Stimulated activated CD4-positive, alpha-beta T cell treated with anti-CD3 and anti-CD28 coated beads, Interleukin-15, amount 100 ng/mL, for 48 hours (primary cell): ENCODE measurements at regions not wholly inside any gene's neighbourhood (a gene's known extent, or its start where the extent isn't known, plus 50 kb on each side); places are given as distances from the start of the nearest gene placed in this dataset.

Experiments used
- DNase-seq, 2 donors: peaks; one replicate each; pipeline ENCODE4 v3.0.0-alpha.2; 2020; ENCODE audit warnings: low read depth in 2 of 2

DNA sequence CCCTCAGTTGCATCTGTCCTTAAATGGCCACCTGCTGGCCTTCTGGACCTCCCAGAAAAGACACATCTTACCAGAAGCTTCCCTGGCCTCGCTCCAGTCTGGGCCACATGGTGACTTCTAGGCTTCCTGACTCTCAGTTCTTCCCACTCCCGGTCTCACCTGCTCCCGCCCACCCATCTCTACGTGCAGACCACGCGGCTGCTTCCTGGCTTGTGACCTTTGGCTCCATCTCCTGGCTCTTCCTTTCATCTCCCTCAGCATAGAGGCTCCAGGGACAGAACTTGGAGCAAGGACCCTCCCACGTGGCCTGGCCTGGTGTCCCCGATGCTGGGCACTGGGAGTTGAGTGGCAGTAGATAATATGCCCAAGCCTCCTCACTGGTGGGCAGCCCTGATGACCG, 124.9 kb upstream of the IRF2BP2 start:
- no peak for DNase-seq

DNA sequence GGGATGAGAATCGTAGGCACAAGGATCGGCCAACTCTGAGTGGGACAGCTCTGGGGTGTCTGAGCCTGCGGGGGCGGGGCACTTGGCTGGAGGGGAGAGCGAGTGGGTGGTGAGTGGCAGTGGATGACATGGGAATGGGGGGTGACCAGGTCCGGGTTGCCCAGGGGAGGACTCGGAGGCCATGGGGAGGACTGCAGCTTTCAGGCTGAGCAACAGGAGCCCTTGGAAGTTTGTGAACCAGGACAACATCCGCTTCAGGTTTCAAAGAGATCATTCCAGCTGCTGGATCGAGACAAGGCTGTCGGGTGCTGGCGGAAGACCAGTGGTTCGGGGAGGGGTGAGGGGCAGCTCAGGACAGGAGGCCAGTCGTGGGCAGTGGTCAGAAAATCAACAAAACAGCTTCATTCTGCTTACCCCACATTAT, 124.4 kb upstream of the IRF2BP2 start:
- no peak for DNase-seq

DNA sequence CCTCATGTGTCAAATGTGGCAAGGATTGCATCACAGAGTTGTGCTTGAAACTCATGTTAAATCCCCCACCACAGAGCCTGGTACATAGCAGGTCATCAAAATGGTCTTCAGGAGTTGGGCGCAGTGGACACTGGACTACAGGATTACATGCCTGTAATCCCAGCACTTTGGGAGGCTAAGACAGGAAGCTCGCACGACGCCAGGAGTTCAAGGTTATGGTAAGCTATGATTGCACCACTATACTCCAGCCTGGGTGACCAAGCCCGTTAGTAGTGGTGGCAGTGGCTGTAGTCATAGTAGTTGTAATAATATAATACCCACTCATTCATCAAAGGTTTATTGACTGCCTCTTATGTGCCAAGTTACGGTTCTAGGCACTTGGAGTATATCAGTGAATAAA, 123.4 kb upstream of the IRF2BP2 start:
- no peak for DNase-seq

DNA sequence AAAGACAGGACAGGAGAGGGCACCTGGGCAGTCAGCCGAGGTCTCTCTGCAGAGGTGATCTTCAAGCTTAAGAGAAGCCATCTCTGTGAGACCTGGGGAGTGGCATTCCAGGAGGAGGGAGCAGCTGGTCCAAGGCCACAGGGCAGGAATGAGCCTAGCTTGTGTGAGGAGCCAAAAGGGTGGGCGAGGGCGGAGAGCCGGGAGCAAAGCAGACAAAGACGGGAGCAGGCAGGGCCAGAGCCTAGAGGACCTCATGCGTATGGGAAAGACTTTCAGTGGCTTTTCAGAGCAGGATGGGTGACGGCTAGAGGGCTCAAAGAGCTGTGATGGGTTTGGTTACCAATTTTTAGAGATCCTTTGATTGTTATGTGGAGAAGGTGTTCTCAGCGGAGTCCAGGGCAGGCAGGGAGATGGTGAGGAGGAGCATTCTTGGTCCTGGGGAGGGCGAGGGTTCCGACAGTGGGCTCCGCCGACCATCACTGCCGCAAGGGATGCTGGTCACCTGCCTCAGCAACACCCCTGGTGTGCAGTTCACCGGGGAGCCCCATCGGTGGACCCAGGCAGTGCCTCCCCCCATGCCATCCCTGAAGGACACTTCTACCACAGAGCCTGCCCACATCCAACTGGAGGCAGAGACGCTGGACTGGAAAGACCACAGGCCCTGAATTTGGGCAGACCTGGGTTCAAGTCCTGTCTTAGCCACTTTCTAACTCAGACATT, 122.9 kb upstream of the IRF2BP2 start:
- no peak for DNase-seq

DNA sequence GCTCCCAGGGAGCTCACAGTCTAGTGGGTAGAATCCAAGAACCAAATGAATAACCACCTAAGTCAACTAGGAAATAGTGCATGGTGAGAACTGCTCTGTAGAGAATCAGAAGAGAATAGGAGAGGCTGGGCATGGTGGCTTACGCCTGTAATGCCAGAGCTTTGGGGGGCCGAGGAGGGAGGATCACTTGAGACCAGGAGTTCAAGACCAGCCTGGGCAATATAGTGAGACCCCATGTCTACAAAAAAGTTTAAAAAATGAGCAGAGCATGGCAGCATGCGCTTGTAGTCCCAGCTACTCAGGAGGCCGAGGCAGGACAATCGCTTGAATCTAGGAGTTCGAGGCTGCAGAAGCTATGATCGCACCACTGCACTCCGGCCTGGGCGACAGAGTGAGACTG, 122.3 kb upstream of the IRF2BP2 start:
- DNase-seq: no peak

DNA sequence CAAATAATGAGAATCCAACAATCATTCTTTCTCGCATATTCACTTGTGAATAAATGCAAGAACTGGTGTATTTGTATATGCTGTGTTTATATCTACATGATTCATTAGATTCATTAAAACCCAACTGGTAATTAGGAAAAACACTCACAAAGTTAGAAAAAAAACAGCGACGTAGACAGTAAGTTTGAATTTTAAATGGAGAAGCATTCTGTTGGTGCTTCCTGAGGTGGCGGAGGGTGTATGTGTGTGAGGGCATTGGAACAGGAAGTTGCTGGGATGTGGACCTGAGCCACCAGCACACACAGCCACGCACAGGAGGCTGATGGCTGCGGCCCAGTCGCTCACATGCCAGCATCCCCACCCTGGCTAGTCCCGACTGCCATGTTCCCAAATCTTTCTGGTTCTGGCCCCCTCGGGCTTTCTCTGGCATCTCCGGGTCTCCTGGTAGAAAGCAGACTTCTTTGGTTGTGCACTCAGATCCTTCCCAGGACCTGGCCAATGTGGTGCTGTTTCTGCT, 121.6 kb upstream of the IRF2BP2 start:
- DNase-seq: no peak

DNA sequence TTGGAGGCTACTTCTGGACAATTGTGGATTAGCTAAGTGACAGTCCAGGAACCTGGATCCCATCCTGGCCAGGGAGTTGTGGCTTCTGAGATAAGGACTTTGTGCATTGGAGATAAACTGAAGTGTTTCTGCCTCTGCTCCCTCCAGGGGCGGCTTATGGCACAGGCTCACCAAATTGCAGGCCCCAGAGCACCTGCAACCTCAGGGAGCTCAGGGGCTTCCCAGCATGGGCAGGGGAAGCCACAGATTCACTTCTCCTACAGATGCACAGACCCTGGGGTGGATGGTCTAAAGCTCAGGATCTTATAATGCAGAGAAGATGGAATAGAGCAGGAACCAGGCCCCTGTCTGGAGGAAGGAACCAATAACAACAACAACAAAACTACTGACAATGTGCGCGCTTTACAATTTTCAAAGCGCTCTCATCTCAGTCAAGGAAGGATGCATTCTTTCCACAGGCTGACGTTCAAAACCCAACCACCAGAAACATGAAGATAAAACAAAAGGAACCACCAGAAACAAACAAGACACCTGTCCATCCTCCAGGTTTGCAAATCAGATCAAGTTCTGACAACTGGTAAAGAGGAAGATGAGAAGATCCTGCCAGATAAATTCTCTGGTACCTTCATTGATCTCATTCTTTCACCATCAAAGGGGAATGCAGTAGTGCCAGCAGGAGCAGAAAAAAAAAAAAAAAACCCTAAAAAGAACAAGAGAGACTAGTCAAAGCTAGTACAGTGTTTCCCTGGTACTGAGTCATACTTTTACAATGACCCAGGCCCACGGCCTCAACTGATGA, 121.0 kb upstream of the IRF2BP2 start:
- DNase-seq: peak; percentile 49

DNA sequence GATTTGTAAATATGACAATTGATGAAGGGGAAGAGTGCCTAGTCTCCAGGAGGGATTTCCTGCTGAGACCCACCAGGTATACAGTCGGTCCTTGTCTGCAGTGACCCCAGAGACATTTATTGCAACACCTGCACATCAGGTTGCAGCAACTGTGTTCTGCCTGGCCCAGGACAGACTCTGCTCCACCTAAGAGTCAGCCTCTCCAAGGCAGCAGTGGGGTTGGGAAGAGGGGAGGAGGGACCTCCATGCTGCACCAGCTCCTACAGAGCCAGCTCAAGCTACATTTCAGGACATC, 120.4 kb upstream of the IRF2BP2 start:
- no peak for DNase-seq

DNA sequence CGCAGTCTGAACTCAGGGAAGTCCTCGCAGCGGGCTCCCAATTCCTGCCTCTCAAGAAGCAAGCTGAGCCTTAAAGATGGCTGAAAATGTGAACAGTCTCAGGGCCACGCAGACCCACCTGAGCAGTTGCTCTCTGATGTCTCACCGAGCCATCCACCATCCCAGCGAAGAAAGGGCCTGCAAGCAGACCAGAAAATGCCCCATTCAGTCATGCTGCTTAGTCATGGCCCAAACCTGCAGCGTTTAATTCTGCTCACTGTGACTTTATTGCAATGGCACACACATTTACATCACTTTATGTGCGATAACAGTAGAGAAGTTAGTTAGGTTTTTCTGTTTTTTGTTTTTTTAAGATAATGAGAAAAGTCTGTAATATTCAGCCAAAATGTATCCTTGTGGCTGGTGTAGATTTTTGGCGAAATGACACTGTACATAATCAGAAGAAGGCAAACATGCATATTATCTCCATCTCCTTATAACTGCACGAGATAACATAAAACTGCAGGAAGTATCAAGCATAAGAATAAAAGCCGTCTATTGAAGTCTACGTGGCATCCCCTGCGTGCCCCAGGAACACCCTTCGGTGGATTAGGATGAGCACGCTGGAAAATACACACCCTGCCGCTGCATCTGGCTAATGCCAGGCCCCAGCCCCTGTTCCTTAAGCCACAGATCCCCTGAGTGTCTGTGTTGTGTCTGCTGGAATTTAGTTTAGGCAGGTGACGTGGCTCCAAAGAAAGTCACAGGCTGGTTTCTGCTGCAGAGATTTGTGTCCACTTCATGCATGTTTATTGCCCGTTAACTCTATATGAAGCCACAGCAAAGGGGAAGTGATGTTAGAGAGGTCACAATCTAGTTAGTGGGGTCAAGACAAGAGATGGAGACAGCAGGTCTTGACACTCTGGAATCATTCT, 119.8 kb upstream of the IRF2BP2 start:
- no peak for DNase-seq

DNA sequence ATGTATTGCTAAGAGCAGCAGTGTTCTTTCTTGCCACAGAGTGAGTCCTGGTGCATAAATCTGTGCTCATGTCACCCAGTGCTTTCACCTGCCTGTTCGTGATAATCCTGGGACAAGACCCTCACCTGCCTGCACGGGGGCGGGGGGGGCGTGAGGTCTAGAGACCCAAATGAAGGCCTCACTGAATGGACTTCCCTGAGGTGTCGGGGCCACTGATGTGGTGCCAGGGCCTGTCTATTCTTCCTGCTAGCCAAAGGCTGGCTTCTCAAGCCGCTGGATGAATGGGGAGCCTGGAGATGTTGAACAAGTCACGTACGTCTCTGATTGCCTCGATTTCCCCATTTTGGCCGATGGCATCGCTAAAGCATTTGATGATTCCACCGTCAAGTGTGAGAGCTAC, 118.8 kb upstream of the IRF2BP2 start:
- DNase-seq: no peak

DNA sequence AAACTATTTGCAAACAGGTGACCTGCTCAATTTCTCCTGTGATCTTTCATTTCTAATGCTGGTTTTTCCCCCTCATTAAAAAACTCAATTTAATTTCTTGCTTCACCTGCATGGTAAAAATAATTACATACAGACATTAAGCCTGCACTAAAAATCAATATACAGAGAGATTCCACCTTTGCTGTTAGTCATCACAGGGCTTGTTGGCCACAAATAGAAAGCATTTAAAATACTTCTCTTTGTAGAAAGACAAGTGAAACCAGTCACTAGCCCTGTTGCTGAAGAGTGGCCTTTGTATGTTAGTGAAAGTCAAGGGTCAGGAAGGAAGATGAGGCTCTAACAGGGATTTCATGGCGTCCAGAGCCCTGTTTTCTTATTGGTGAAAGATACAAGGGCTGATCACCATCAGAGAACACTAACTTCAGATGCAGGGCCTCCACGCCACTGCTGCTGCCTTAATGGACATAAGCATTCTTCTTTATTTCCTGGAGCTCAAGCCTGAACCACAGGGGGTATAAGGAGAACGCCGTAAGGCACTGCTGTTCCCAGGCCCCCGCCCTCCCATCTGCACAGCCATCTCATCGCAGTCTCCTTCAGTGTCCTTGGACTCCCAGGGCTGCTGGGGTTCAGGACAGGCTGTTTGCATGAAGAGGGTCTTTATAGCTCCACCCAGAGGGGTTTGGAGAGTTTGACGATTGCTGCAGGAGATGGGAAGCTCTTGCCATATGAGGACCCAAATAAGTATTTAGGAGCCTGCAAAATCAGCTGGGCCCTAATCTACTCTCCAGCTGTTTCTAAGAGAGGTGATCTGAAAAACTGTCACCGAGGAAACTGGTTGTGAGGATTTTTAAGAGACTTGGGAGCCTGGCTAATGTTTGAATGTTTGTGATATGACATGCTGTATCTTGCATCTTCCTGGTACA, 117.3 kb upstream of the IRF2BP2 start:
- no peak for DNase-seq

DNA sequence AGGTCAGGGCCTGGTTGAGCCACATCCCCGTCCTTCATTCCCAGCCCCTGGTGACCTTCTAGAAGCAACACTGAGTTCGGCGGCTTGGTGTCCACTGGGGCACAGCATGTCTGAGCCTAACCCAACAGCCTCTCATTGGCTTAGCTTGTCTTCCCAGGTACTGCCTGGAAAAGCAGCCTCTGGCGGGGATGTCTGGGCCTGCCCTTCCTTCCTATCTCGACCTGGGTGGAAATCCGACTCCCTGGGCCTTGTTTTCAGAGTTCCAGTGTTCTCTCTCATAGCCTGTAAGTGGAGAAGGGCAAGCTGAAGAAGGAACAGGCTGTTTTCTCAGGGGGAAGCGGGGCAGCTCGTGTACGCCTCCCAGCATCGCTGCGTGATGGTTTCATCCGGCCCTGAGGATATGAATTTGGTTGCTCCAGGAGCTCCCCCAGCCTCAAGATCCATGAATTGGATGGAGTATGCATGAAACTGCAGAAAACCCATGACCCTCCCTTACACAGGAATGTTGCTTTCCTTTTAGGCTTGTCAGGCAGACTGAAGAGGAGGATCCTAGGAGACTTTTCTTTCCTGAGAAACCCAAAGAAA, 116.5 kb upstream of the IRF2BP2 start:
- DNase-seq: no peak

DNA sequence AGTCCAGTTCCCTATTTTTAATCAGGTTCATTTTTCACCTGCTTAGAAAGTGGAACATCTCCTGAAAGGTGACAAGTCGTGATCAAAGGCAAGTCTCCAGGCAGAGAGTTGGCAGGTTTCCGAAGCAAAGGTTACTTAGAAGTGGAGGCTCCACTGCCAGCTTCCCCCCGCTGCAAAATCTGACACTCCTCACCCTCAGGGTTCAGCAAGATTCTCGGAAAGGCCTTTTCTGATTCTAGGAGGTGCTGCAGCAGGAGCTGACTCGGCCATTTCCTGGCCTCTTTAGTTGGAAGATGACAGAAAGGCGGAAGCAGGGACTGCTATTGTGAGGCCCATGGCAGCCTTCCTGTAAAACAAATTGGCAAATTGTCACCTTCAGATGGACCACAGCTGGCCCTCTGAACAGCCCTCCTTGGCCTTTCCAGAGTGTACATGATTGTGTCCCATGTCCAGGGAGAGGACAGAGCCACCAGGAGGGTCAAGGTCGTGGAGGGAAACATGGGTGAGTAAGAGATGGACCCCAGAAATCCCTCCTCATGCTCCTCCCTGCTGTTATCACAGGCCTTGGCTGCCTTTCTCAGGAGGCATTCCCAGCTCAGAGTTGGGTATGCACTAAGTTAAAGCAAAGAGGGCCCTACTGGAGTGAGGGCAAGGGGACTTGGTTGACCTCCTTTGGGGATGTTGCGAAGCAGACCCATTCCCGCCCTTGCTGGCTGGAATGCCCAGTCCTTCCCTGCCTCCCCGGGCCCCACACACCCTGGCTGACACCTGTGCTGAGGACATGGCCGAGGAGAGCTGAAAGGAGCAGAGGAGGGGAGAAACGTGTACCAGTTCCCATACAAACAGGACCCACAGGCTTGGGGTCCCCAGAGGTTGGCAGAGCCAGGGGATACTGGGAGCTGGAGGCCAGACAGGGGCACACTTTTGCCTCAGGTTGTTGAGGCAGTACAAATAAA, 115.5 kb upstream of the IRF2BP2 start:
- peak; percentile 50 to 56 for DNase-seq

DNA sequence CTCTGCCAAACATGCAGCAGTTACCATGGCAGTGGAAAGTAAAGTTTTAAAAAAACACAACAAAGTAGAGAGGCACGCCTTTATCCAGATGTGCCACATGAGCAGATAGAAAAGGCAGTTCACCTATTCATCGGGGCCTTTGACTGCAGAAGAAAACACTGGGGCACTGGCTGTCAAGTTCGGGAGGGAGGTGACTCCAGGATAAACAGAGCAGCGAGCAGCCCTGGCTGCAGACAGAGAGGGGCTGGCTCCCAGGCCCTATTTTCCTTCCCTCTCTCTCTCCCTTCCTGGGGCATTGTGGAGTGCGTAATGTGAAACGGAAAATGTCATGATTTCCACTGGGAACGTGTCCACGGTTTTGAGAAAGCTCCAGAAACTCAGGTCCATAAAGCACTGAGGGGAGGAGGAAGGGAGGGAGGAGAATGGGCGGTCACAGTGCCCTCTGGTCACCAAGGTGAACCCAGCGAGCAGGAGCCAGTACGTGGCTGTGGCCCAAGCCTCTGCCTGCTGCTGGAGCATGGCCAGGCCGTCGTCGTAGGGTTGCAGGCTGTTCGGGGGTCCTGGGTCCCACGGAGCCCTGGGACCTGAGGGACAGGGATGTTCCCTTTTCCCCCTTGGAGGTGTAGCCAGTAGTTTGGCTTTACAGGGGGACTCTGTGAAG, 114.7 kb upstream of the IRF2BP2 start:
- DNase-seq: no peak

DNA sequence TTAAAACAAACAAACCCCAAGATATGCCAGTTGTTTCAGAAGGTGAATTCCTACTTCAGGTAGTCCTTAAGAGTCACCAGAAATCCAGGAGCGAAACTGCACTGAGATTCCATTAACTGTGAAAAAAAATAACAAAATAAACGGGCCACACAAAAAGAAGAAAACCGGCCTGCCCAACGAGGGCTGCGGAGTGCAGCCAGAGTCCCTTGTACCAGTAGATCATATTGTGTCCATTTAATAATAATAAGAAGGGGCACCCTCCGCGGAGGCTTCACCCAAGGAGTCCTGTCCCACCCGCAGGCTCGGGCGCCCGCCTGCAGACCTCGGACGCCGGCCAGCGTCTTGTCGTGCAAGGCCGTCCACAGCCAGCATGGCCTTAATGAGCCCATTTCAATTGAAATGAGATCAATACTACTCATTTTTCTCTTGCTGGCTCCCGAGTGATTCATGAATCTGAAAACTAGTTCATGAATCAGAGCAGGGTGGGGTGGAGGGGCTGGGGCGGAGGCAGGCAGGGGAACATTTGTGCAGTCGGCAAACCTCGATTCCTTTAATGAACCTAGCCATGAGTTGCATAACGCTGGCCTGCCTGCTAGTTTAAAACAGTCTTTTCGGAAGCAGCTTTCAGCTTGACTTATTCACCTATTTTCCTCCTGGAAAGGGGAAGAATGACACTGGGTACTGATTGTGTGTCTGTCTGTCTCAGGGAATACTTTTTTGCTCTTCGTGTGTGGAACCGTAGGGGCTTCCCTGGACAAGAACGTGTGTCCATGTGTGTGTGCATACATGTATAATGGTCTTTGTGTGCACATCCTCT, 113.1 kb upstream of the IRF2BP2 start:
- DNase-seq: peak; percentile 74 to 76

DNA sequence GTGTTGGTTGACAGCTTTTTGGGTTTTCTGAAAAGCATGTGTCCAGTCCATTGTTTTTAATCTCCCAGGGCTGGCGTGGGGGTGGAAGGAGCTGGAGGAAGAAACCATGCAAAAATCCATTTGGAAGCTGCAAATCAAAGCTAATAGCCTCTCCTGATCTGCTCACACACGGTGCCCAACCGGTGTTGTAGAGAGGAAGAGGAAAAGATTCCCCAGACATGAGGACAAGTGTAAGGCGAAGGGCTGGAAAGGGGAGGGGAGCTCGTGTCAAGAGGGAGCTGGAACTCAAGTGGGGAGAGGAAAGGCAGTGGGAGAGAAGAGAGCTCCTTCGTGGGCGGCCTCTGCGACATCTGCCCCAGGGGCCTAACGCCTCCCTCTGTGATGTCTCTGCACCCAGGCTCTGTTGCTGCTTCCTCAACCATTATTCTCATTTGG, 112.3 kb upstream of the IRF2BP2 start:
- no peak for DNase-seq

DNA sequence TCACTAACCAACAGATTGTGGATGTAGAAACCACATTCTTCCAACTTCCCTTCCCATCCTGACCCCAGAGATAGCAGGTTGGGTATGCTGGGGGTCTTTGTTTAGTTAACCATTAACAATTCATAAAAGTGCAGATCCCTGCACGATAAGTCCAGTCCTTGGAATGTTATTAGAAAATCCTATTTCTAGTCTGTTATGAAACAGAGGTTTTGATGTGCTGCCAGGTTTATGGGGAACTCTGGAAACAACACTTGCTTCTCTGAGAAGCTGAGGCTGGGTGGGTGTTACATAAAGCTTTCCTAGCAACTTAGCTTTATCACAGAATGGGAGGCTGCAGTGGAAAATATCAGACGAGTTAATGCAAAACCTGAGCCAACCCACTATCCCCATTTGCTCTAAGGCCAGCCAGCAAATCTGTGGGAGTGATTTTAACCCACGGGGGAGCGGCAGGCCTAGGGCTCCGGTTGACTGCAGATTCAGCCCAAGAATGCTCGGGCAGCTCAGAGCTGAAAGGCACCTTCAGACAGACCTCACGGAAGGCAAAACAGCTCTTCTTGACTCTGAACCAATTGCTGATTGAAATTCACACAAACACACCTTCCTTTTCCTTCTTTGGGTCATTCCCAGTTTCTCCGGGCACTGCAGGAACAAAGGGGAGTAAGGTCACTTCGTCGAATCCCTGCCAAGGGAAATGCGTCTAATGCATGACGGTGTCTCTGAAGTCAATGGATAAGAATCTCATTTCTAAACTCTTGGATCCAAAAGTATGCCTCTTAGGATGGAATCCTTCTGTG, 111.7 kb upstream of the IRF2BP2 start:
- DNase-seq: no peak
